CD4-positive, alpha-beta T cell (primary cell): ENCODE measurements at regions not wholly inside any gene's neighbourhood (a gene's known extent, or its start where the extent isn't known, plus 50 kb on each side); places are given as distances from the start of the nearest gene placed in this dataset.

Source experiments
- ATAC-seq: fragments of 200-7000 bp; cut with Tn5 transposase; one replicate; pipeline ENCODE4 v1.10.0; 2022; ENCODE audit warnings: mild to moderate bottlenecking; ENCODE audit not compliant: poor library complexity
- CTCF ChIA-PET: fragments of 350-600 bp; sonication (Branson Sonifier 250); formaldehyde crosslinking; loops from one replicate; lab custom pipeline; 2021; ENCODE audit warnings: antibody characterized with exemption, inconsistent platforms; lab: Charles Lee
- POLR2A ChIA-PET: fragments of 350-600 bp; sonication (Branson Sonifier 250); formaldehyde crosslinking; loops from one replicate; lab custom pipeline; 2021; ENCODE audit warnings: antibody characterized with exemption, inconsistent platforms; lab: Charles Lee
- DNase-seq, 14 experiments: peaks; one replicate each; pipeline ENCODE4 v3.0.0-alpha.2; 2013 to 2020; ENCODE audit warnings: mixed read lengths in 2 of 14
- H3K27ac ChIP-seq, 2 donors: one replicate each; pipeline versions ENCODE4 v1.5.1 to v1.7.0; 2013; ENCODE audit warnings: low read length in 2 of 2, low read depth in 1 of 2, mild to moderate bottlenecking in 1 of 2
- H3K27me3 ChIP-seq, 2 experiments: 1 replicate in 1 of 2; 2 replicates in 1 of 2; pipeline versions ENCODE4 v1.6.1 to v1.7.0; 2013; ENCODE audit warnings: low read length in 2 of 2, control low read depth in 1 of 2, mild to moderate bottlenecking in 1 of 2, moderate library complexity in 1 of 2; ENCODE audit not compliant: insufficient read depth in 2 of 2, control insufficient read depth in 1 of 2
- H3K36me3 ChIP-seq: one replicate; pipeline ENCODE4 v1.6.1; 2013; ENCODE audit warnings: low read length, control low read depth; ENCODE audit not compliant: insufficient read depth
- H3K4me1 ChIP-seq: one replicate; pipeline ENCODE4 v1.6.1; 2013; ENCODE audit warnings: low read length, control low read depth; ENCODE audit not compliant: insufficient read depth
- H3K4me3 ChIP-seq: one replicate; pipeline ENCODE4 v1.5.1; 2013; ENCODE audit warnings: mild to moderate bottlenecking, low read length, moderate library complexity
- H3K9me3 ChIP-seq, 2 experiments: 1 replicate in 1 of 2; 2 replicates in 1 of 2; pipeline versions ENCODE4 v1.6.1 to v1.7.0; 2013; ENCODE audit warnings: low read length in 2 of 2, mild to moderate bottlenecking in 2 of 2, control low read depth in 1 of 2, moderate library complexity in 1 of 2; ENCODE audit not compliant: control insufficient read depth in 1 of 2, insufficient read depth in 1 of 2
- H3K27ac Mint-ChIP-seq: one replicate; pipeline ENCODE4 v1.8.0; 2020; ENCODE audit warnings: mixed read lengths
- H3K27me3 Mint-ChIP-seq: one replicate; pipeline ENCODE4 v1.8.0; 2021; ENCODE audit warnings: mixed read lengths
- H3K36me3 Mint-ChIP-seq: one replicate; pipeline ENCODE4 v1.8.0; 2021; ENCODE audit warnings: low read depth, mixed read lengths
- H3K4me1 Mint-ChIP-seq: one replicate; pipeline ENCODE4 v1.8.0; 2021; ENCODE audit warnings: low read depth, mixed read lengths
- H3K4me3 Mint-ChIP-seq: one replicate; pipeline ENCODE4 v1.8.0; 2020; ENCODE audit warnings: mild to moderate bottlenecking, mixed read lengths
- H3K9me3 Mint-ChIP-seq: one replicate; pipeline ENCODE4 v1.8.0; 2020; ENCODE audit warnings: mixed read lengths
- CTCF ChIP-seq: fragments of 200-600 bp; IDR thresholded peaks from one replicate; pipeline ENCODE4 v1.8.0; 2022; ENCODE audit warnings: antibody characterized with exemption, mild to moderate bottlenecking
- intact Hi-C, 2 experiments: fragments of 100-400 bp; cut with DNase I in 1 of 2; cut with micrococcal nuclease in 1 of 2; formaldehyde crosslinking; loops; one replicate each; pipeline versions ENCODE4 v1.15.1 to v1.9.0; 2023 to 2025; cut with DNase I, micrococcal nuclease

DNA sequence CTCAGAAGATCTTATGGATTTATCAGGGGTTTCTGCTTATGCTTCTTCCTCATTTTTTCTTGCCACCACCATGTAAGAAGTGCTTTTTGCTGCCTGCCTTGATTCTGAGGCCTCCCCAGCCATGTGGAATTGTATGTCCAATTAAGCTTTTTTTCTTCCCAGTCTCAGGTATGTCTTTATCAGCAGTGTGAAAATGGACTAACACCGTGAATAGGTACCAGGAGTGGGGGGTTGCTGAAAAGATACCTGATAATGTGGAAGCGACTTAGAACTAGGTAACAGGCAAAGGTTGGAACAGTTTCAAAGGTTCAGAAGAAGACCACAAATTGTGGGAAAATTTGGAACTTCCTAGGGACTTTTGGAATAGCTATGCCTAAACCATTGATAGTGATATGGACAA is 1222.5 kb upstream of the NUDT12 start:
- Histone ChIP-seq H3K27ac (no peak overlapping the region), H3K4me1 (no peaks in the 10 kb centered on the region), H3K36me3 (no peaks in the 10 kb centered on the region), H3K27me3 (no peaks in the 10 kb centered on the region), H3K4me3 (no peak overlapping the region), H3K9me3 (peaks cover 0 to 5% of the 10 kb centered on the region in 2 experiments)
- ATAC-seq = no peak
- peaks cover 9% of the 10 kb centered on the region for H3K9me3 Mint-ChIP-seq
- TF ChIP-seq CTCF = no peak
- intact Hi-C loops = no loop called here
- H3K4me3 Mint-ChIP-seq = no peak overlapping the region
- H3K27ac Mint-ChIP-seq = no peak overlapping the region
- CTCF ChIA-PET = no interaction called here
- no peaks in the 10 kb centered on the region for H3K36me3 Mint-ChIP-seq
- H3K4me1 Mint-ChIP-seq = no peaks in the 10 kb centered on the region
- no peaks in the 10 kb centered on the region for H3K27me3 Mint-ChIP-seq
- no peak for DNase-seq
- POLR2A ChIA-PET = no interaction called here

- Mint-ChIP-seq H3K4me1 (no peaks in the 10 kb centered on the region), H3K9me3 (peaks cover 6% of the 10 kb centered on the region), H3K36me3 (no peaks in the 10 kb centered on the region), H3K27ac (no peak overlapping the region), H3K27me3 (no peaks in the 10 kb centered on the region), H3K4me3 (no peak overlapping the region)
- no peak for ATAC-seq
- DNase-seq = no peak
- H3K36me3 ChIP-seq = no peaks in the 10 kb centered on the region
- ChIA-PET CTCF (interaction anchor here (1.0 kb wide), 1 partner anchor 11 kb away, joined by 3 read pairs; no protein-coding TSS in a partner anchor), POLR2A (no interaction called here)
- intact Hi-C loops = no loop called here
- no peaks in the 10 kb centered on the region for H3K27me3 ChIP-seq
- H3K4me1 ChIP-seq = no peaks in the 10 kb centered on the region
- no peak overlapping the region for H3K4me3 ChIP-seq
- TF ChIP-seq CTCF = no peak
- peaks cover 0 to 9% of the 10 kb centered on the region in 2 experiments for H3K9me3 ChIP-seq
- no peak overlapping the region for H3K27ac ChIP-seq
Measured at GRCh38 chr5:104774372-104774771, 1211.8 kb upstream of the NUDT12 start.

DNA sequence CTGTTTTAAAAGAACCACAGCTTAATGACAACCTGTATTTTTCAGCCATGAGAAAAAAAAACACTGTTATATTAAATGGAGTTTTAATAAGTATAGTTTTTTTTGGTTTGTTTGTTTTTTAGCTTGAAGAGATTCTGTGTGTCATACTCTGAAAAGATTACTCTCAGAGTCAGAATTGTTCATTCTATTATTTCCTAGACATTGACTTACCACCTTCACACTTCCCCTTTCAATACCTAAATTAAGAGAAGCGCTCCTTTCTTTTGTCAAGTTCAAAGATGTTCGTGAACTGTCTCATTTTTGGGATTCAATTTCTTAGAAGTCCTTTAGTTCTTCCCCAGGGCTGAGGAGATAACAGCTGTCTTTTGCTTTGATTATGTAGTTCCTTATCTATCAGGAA is 1201.6 kb upstream of the NUDT12 start:
- TF ChIP-seq CTCF = no peak
- Mint-ChIP-seq H3K27ac (no peak overlapping the region), H3K4me3 (no peak overlapping the region), H3K36me3 (no peaks in the 10 kb centered on the region), H3K27me3 (no peaks in the 10 kb centered on the region), H3K9me3 (peaks cover 8% of the 10 kb centered on the region), H3K4me1 (no peaks in the 10 kb centered on the region)
- ChIA-PET POLR2A (no interaction called here), CTCF (no interaction called here)
- Histone ChIP-seq H3K9me3 (peaks cover 0 to 4% of the 10 kb centered on the region in 2 experiments), H3K36me3 (no peaks in the 10 kb centered on the region), H3K4me3 (no peak overlapping the region), H3K27me3 (no peaks in the 10 kb centered on the region), H3K4me1 (no peaks in the 10 kb centered on the region), H3K27ac (no peak overlapping the region)
- ATAC-seq (no peak), DNase-seq (no peak)
- intact Hi-C loops = no loop called here
